AG09309 (cell line): ENCODE measurements at regions not wholly inside any gene's neighbourhood (a gene's known extent, or its start where the extent isn't known, plus 50 kb on each side); places are given as distances from the start of the nearest gene placed in this dataset.

Source experiments
- DNase-seq: peaks from one replicate; pipeline ENCODE4 v3.0.0-alpha.2; 2010; ENCODE audit warnings: low read depth
- H3K4me3 ChIP-seq: 2 replicates; pipeline ENCODE4 v1.5.1; 2011; ENCODE audit warnings: mild to moderate bottlenecking, low read depth, low read length, moderate library complexity; ENCODE audit not compliant: control insufficient read depth
- CTCF ChIP-seq: IDR thresholded peaks from 2 replicates; pipeline ENCODE4 v1.5.1; 2011; ENCODE audit warnings: mild to moderate bottlenecking, low read depth, low read length, inconsistent platforms; ENCODE audit not compliant: insufficient read depth, control insufficient read depth; ENCODE audit errors: missing control alignments

DNA sequence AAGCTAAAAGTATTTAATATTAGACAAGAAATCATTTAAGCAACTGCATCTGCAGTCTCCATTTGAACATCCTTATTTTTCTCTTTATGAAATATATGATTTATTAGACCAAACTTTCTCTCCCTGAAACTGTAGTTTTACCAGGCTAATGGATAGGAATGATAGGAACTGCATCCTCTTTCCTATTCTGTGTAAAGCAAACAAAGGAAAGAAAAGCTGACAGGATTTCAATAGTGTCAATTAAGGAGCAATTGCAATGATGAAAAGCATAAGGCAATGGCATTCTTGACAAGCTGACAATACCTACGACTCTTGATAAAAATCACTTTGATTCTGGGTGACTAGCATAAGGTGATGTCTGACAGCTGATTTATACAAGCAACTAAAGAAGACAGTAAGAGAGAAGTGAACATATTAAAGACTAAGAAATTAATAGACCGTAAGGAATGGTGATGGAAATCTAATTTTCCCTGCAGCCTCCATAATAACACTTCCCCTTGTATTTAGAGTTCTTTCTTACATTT is 502.5 kb downstream of the TECRL start:
- no peak for DNase-seq
- no peak overlapping the region for H3K4me3 ChIP-seq
- TF ChIP-seq CTCF, result no peak

DNA sequence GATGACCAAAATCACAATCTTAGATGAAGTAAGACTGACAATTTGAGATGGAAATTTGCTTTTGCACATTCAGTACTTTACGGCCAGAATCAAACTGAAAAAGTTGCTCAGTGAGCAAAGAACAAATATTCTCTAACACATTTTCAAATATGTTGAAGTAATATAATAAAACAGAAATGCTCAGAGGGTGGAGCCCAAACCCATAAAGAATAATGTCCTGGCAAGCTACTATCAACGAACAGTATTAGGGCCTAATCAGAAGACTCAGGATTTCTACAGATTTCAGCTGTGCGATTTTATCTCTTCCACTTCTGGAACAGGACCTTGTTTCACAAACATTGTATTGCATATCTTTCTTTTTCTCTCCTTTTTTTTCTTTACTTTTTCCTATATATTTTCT is 505.0 kb downstream of the TECRL start:
- no peak for DNase-seq
- no peak overlapping the region for H3K4me3 ChIP-seq
- no peak for TF ChIP-seq CTCF

DNA sequence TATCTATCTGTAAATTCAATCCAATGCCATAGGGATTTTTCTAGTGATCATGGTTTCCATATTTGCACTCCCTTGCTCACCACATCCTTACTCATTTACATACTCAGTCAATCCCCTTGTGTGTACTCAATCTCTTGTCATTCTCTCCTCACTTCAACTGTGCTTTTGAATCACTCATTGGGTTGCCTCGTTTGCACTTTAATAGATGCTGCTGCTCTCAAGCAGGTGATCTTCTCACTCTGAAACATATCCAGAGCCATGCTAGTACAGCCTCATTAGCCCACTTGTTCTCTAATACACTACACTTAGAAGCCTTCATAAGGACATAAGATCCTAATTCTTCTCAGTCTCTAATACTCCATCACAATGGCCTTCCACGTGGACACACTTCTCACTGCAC is 507.9 kb downstream of the TECRL start:
- DNase-seq, result no peak
- no peak overlapping the region for H3K4me3 ChIP-seq
- TF ChIP-seq CTCF, result no peak

- TF ChIP-seq CTCF, result no peak
- no peak for DNase-seq
- H3K4me3 ChIP-seq, result no peak overlapping the region
These were observed 510.3 kb downstream of the TECRL start for GRCh38 chr4:63898961-63899360.

GRCh38 chr4:63894161-63894560 is 515.1 kb downstream of the TECRL start:
- no peak overlapping the region for H3K4me3 ChIP-seq
- TF ChIP-seq CTCF, result no peak
- DNase-seq, result no peak

GRCh38 chr4:63869370-63869769 is 539.9 kb downstream of the TECRL start:
- no peak for DNase-seq
- no peak overlapping the region for H3K4me3 ChIP-seq
- no peak for TF ChIP-seq CTCF

DNA sequence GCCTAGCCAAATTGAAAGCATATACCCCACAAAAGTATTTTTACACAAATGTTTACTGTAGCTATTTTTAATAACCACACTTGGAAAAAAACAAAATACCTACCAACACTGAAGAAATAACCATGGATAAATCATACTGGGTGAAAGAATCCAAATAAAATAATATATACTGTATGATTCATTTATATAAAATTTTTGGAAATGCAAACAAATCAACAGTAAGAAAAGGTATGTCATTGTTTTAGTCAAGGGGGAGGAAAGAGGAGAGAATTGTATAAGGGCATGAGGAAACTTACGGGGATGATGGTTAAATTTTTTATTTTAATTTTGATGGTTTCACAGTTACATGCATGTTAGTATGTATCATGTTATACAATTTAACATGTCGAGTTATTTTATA is 557.8 kb downstream of the TECRL start:
- DNase-seq, result no peak
- no peak for TF ChIP-seq CTCF
- H3K4me3 ChIP-seq, result no peak overlapping the region
